ENCODE measurements at regions not wholly inside any gene's neighbourhood (a gene's known extent, or its start where the extent isn't known, plus 50 kb on each side); places are given as distances from the start of the nearest gene placed in this dataset.

DNA sequence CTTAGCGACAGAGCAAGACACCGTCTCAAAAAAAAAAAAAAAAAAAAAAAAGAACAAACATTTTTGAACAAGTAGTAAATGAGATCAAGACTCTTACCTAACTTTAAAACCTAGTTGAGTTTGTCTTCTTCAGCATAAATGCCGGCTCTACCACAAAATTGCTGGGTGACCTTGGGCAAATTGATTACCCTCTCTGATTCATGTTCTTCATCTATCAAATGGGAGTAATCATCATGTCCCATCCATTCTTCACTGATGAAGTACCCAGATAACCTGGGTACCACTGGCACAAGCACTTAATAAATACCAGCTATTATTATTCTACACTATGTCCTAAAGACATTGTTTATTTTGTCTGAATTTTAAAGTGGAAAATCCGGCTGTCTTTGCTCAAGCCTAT, 96.3 kb downstream of the ATPSCKMT start:
- ChIA-PET CTCF (interaction anchor here (0.7 to 1.9 kb wide), 3 partner anchors 7 to 791 kb away, joined by 3 to 9 read pairs (median 3); no protein-coding TSS in a partner anchor), POLR2A (no interaction called here)
- peaks cover 5% of the 10 kb centered on the region; the same call in 1 of the 3 replicates for H3K4me1 ChIP-seq
- FAIRE-seq (no peak), DNase-seq (ENCODE audit: low read depth in 1 of 2, low spot score in 1 of 2) (no peak), ATAC-seq (no peak)
- 53% methylated on average over 4 of the region's 4 CpGs for WGBS (ENCODE audit: missing lambda C conversion rate)
- no peak overlapping the region for H3K4me2 ChIP-seq
- H3K9me3 ChIP-seq: no peaks in the 10 kb centered on the region
- no peak overlapping the region for H3K4me3 ChIP-seq
- no peak for TF ChIP-seq MAFK (IDR thresholded peaks at IDR 0.05; ENCODE audit: partially characterized antibody)
- TF ChIP-seq RFX5 (IDR thresholded peaks at IDR 0.05): no peak
- no peak for TF ChIP-seq CHD4 (IDR thresholded peaks at IDR 0.05; ENCODE audit: borderline replicate concordance)
- no peak for TF ChIP-seq POLR2AphosphoS2 (conservative IDR thresholded peaks at IDR 0.05; ENCODE audit: low read length)
- no peak for TF ChIP-seq RARB (CRISPR knock-in tag; IDR thresholded peaks at IDR 0.05)
- no peak for TF ChIP-seq ZSCAN20 (CRISPR knock-in tag; IDR thresholded peaks at IDR 0.05)
- TF ChIP-seq HES2 (IDR thresholded peaks at IDR 0.05): no peak
- TF ChIP-seq, protein P1, sequence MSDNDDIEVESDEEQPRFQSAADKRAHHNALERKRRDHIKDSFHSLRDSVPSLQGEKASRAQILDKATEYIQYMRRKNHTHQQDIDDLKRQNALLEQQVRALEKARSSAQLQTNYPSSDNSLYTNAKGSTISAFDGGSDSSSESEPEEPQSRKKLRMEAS (IDR thresholded peaks at IDR 0.05): no peak
- no peak for TF ChIP-seq CHD2 (IDR thresholded peaks at IDR 0.05; ENCODE audit: low read length, partially characterized antibody)
- TF ChIP-seq, protein P2, sequence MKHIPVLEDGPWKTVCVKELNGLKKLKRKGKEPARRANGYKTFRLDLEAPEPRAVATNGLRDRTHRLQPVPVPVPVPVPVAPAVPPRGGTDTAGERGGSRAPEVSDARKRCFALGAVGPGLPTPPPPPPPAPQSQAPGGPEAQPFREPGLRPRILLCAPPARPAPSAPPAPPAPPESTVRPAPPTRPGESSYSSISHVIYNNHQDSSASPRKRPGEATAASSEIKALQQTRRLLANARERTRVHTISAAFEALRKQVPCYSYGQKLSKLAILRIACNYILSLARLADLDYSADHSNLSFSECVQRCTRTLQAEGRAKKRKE (CRISPR knock-in tag; IDR thresholded peaks at IDR 0.05; ENCODE audit: low read depth): no peak
- no peak for TF ChIP-seq CTCF (IDR thresholded peaks at IDR 0.05)
- TF ChIP-seq ZFP36 (IDR thresholded peaks at IDR 0.05; ENCODE audit: borderline replicate concordance, partially characterized antibody): no peak
- TF ChIP-seq FOSB (CRISPR knock-in tag; IDR thresholded peaks at IDR 0.05): no peak
- no peak for TF ChIP-seq HOXB5 (CRISPR knock-in tag; IDR thresholded peaks at IDR 0.05)
- no peak for TF ChIP-seq POLR2A (IDR thresholded peaks at IDR 0.05; ENCODE audit: low read length)
- TF ChIP-seq FOSL2 (IDR thresholded peaks at IDR 0.05): no peak
- TF ChIP-seq FOSL2 (CRISPR knock-in tag; IDR thresholded peaks at IDR 0.05): no peak
- TF ChIP-seq, protein P3, sequence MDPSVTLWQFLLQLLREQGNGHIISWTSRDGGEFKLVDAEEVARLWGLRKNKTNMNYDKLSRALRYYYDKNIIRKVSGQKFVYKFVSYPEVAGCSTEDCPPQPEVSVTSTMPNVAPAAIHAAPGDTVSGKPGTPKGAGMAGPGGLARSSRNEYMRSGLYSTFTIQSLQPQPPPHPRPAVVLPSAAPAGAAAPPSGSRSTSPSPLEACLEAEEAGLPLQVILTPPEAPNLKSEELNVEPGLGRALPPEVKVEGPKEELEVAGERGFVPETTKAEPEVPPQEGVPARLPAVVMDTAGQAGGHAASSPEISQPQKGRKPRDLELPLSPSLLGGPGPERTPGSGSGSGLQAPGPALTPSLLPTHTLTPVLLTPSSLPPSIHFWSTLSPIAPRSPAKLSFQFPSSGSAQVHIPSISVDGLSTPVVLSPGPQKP (IDR thresholded peaks at IDR 0.05; ENCODE audit: low read depth, low read length): no peak
- no peak for TF ChIP-seq BHLHE40 (IDR thresholded peaks at IDR 0.05; ENCODE audit: low read depth, low read length)
- H3K27ac ChIP-seq: no peak overlapping the region

DNA sequence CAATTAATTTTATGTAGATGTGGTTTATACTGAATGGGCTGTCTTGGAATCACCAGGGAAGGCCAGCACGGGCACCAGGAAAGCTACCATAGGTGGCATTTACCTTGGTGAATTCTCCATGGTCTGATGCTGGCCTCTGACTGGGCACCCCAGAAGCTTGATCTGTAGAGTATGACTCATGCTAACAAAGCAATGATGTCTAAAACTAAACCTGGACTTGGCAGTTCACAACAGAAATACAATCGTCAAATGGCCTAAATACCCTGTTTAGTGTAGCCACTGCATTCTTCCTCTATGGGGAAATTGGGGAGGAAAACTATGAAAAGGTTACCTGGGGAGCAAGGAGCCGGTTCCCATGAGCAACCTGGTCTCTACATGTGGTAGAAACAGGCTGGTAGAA, 98.0 kb downstream of the ATPSCKMT start:
- DNase-seq (ENCODE audit: low read depth in 1 of 2, low spot score in 1 of 2) (no peak), FAIRE-seq (no peak), ATAC-seq (no peak)
- Histone ChIP-seq H3K27ac (no peak overlapping the region), H3K4me2 (no peak overlapping the region), H3K4me1 (peaks cover 4% of the 10 kb centered on the region; the same call in 1 of the 3 replicates), H3K4me3 (no peak overlapping the region), H3K9me3 (no peaks in the 10 kb centered on the region)
- POLR2A ChIA-PET: no interaction called here
- no peak for TF ChIP-seq REST (IDR thresholded peaks at IDR 0.05)
- TF ChIP-seq JUNB (IDR thresholded peaks at IDR 0.05): no peak
- no peak for TF ChIP-seq JUN (IDR thresholded peaks at IDR 0.05)
- TF ChIP-seq HOXB13 (CRISPR knock-in tag; IDR thresholded peaks at IDR 0.05; ENCODE audit: low read depth): no peak
- TF ChIP-seq HOXA7 (CRISPR knock-in tag; IDR thresholded peaks at IDR 0.05): no peak
- no peak for TF ChIP-seq PHF8 (IDR thresholded peaks at IDR 0.05; ENCODE audit: borderline replicate concordance, low read depth)
- no peak for TF ChIP-seq RCOR1 (IDR thresholded peaks at IDR 0.05; ENCODE audit: low read depth, low read length)
- 56% methylated on average over 3 of the region's 3 CpGs for WGBS (ENCODE audit: missing lambda C conversion rate)
- CTCF ChIA-PET: interaction anchor here (1.3 kb wide), 1 partner anchor 9 kb away, joined by 3 read pairs; no protein-coding TSS in a partner anchor
